H1 (cell line): ENCODE measurements at regions not wholly inside any gene's neighbourhood (a gene's known extent, or its start where the extent isn't known, plus 50 kb on each side); places are given as distances from the start of the nearest gene placed in this dataset.

Experiments used
- CTCF ChIA-PET: fragments of 300-600 bp; sonication (Branson Sonifier 250); formaldehyde crosslinking; loops from one replicate; lab custom pipeline; 2021; ENCODE audit not compliant: partially characterized antibody; lab: Charles Lee
- POLR2A ChIA-PET: fragments of 300-600 bp; sonication (Branson Sonifier 250); formaldehyde crosslinking; loops from one replicate; lab custom pipeline; 2021; ENCODE audit warnings: inconsistent platforms; ENCODE audit not compliant: partially characterized antibody; lab: Charles Lee
- DNase-seq, 2 experiments: peaks; one replicate each; pipeline versions ENCODE4 v3.0.0 to v3.0.0-alpha.2; 2010 to 2022; ENCODE audit warnings: low spot score in 2 of 2, low read depth in 1 of 2, mixed read lengths in 1 of 2
- FAIRE-seq: peaks from 2 replicates; lab custom pipeline; 2011; peaks lifted over from hg19 to GRCh38; lab: Jason Lieb, UNC
- H2AFZ ChIP-seq: 2 replicates; pipeline ENCODE4 v1.8.1; 2012; ENCODE audit warnings: low read length, inconsistent platforms
- H2AK5ac ChIP-seq: 2 replicates; pipeline ENCODE4 v1.6.1; 2013; ENCODE audit warnings: low read depth, low read length
- H2BK120ac ChIP-seq: replicated peaks from 2 replicates; pipeline ENCODE3; 2013; ENCODE audit warnings: low read depth, low read length, inconsistent platforms
- H2BK12ac ChIP-seq: 2 replicates; pipeline ENCODE4 v1.6.1; 2013; ENCODE audit warnings: low read depth, low read length
- H2BK15ac ChIP-seq: 2 replicates; pipeline ENCODE4 v1.6.1; 2013; ENCODE audit warnings: low read length
- H2BK20ac ChIP-seq: 2 replicates; pipeline ENCODE4 v1.6.1; 2013; ENCODE audit warnings: low read length
- H2BK5ac ChIP-seq: 2 replicates; pipeline ENCODE4 v1.6.1; 2013; ENCODE audit warnings: low read depth, low read length
- H3K14ac ChIP-seq: 2 replicates; pipeline ENCODE4 v1.6.1; 2013; ENCODE audit warnings: inconsistent platforms; ENCODE audit not compliant: insufficient read length
- H3K18ac ChIP-seq: 2 replicates; pipeline ENCODE4 v1.6.1; 2013; ENCODE audit warnings: low read length; ENCODE audit errors: extremely low read depth
- H3K23ac ChIP-seq: 2 replicates; pipeline ENCODE4 v1.6.1; 2013; ENCODE audit warnings: inconsistent platforms; ENCODE audit not compliant: insufficient read length
- H3K23me2 ChIP-seq: 2 replicates; pipeline ENCODE4 v1.6.1; 2013; ENCODE audit warnings: low read depth, low read length
- H3K27ac ChIP-seq: 2 replicates; pipeline ENCODE4 v1.6.1; 2011; ENCODE audit warnings: low read depth, low read length, inconsistent platforms
- H3K27me3 ChIP-seq, 4 experiments: replicated peaks in 1 of 4; 1 replicate in 1 of 4; 2 replicates in 3 of 4; pipeline versions ENCODE4 v1.6.1 to v1.8.1; 2011 to 2013; ENCODE audit warnings: low read length in 3 of 4, mild to moderate bottlenecking in 3 of 4, inconsistent platforms in 2 of 4, mixed read lengths in 2 of 4, moderate library complexity in 1 of 4; ENCODE audit not compliant: control insufficient read depth in 3 of 4, insufficient read depth in 3 of 4; ENCODE audit errors: extremely low read depth in 1 of 4
- H3K36me3 ChIP-seq, 4 experiments: 2 replicates each; pipeline versions ENCODE4 v1.6.1 to v1.8.1; 2011 to 2013; ENCODE audit warnings: mild to moderate bottlenecking in 4 of 4, low read length in 3 of 4, moderate library complexity in 2 of 4, control low read depth in 1 of 4, inconsistent platforms in 1 of 4; ENCODE audit not compliant: insufficient read depth in 4 of 4, control insufficient read depth in 2 of 4
- H3K4ac ChIP-seq: replicated peaks from 2 replicates; pipeline ENCODE3; 2013; ENCODE audit warnings: low read length, low read depth, mixed read lengths, inconsistent platforms; ENCODE audit not compliant: insufficient read length
- H3K4me1 ChIP-seq, 4 experiments: replicated peaks in 1 of 4; 1 replicate in 1 of 4; 2 replicates in 3 of 4; pipeline versions ENCODE4 v1.6.1 to v1.8.1; 2011 to 2013; ENCODE audit warnings: low read length in 3 of 4, inconsistent platforms in 2 of 4, mixed read lengths in 1 of 4; ENCODE audit not compliant: insufficient read depth in 4 of 4, control insufficient read depth in 3 of 4
- H3K4me2 ChIP-seq, 2 experiments: 2 replicates each; pipeline versions ENCODE4 v1.6.1 to v1.8.1; 2011 to 2013; ENCODE audit warnings: low read depth in 2 of 2, low read length in 2 of 2, control low read depth in 1 of 2, inconsistent platforms in 1 of 2, mild to moderate bottlenecking in 1 of 2; ENCODE audit not compliant: insufficient read depth in 1 of 2
- H3K4me3 ChIP-seq, 4 experiments: fragments of 200-600, 300-600 bp in 1 of 4; sonication (generic), shearing (Covaris generic), sonication (Bioruptor Twin) in 1 of 4; 2 replicates each; pipeline versions ENCODE4 v1.5.1 to v1.8.1; 2011 to 2016; ENCODE audit warnings: low read length in 4 of 4, low read depth in 3 of 4, control low read depth in 2 of 4, inconsistent platforms in 2 of 4, mild to moderate bottlenecking in 2 of 4, mixed read lengths in 1 of 4, moderate library complexity in 1 of 4; ENCODE audit not compliant: insufficient read depth in 2 of 4; ENCODE audit errors: extremely low read depth in 1 of 4
- H3K56ac ChIP-seq: replicated peaks from 2 replicates; pipeline ENCODE3; 2013; ENCODE audit warnings: low read depth, mild to moderate bottlenecking, mixed read lengths, low read length, inconsistent platforms; ENCODE audit not compliant: insufficient read length
- H3K79me1 ChIP-seq: 2 replicates; pipeline ENCODE4 v1.6.1; 2013; ENCODE audit warnings: low read depth, low read length, control low read depth
- H3K79me2 ChIP-seq, 2 experiments: 2 replicates each; pipeline versions ENCODE4 v1.6.1 to v1.8.1; 2012 to 2013; ENCODE audit warnings: low read length in 2 of 2, mild to moderate bottlenecking in 2 of 2, inconsistent platforms in 1 of 2; ENCODE audit not compliant: insufficient read depth in 2 of 2, control insufficient read depth in 1 of 2
- H3K9ac ChIP-seq, 4 experiments: replicated peaks in 1 of 4; 1 replicate in 1 of 4; 2 replicates in 3 of 4; pipeline versions ENCODE4 v1.6.1 to v1.8.1; 2011 to 2013; ENCODE audit warnings: low read depth in 3 of 4, low read length in 3 of 4, control low read depth in 2 of 4, mild to moderate bottlenecking in 2 of 4, moderate library complexity in 2 of 4, inconsistent platforms in 1 of 4; ENCODE audit errors: extremely low read depth in 1 of 4
- H3K9me3 ChIP-seq, 2 experiments: 2 replicates each; pipeline versions ENCODE4 v1.6.1 to v1.8.1; 2012 to 2013; ENCODE audit warnings: mild to moderate bottlenecking in 2 of 2, moderate library complexity in 2 of 2, control low read depth in 1 of 2, inconsistent platforms in 1 of 2, low read depth in 1 of 2, low read length in 1 of 2, mixed read lengths in 1 of 2; ENCODE audit not compliant: insufficient read depth in 2 of 2
- H4K20me1 ChIP-seq, 2 experiments: replicated peaks in 1 of 2; 2 replicates each; pipeline versions ENCODE3 to v1.8.1; 2011 to 2013; ENCODE audit warnings: inconsistent platforms in 2 of 2, low read length in 2 of 2, mild to moderate bottlenecking in 1 of 2; ENCODE audit not compliant: insufficient read depth in 2 of 2, control insufficient read depth in 1 of 2
- H4K5ac ChIP-seq: 2 replicates; pipeline ENCODE4 v1.6.1; 2013; ENCODE audit warnings: low read length, low read depth, mixed read lengths, inconsistent platforms; ENCODE audit not compliant: insufficient read length
- H4K8ac ChIP-seq: 2 replicates; pipeline ENCODE4 v1.8.0; 2013; ENCODE audit warnings: mild to moderate bottlenecking, moderate library complexity, low read length, inconsistent platforms; ENCODE audit not compliant: insufficient read depth; ENCODE audit errors: extremely low read depth
- H4K91ac ChIP-seq: replicated peaks from 2 replicates; pipeline ENCODE3; 2013; ENCODE audit warnings: low read length, mixed read lengths, inconsistent platforms; ENCODE audit not compliant: insufficient read length
- CHD1 ChIP-seq: IDR thresholded peaks from 2 replicates; pipeline ENCODE4 v1.6.1; 2012; ENCODE audit warnings: low read depth, low read length, improper control_type of control experiment
- FOSL1 ChIP-seq: IDR thresholded peaks from 2 replicates; pipeline ENCODE4 v1.6.1; 2011; ENCODE audit warnings: mild to moderate bottlenecking, low read depth, low read length, moderate library complexity; ENCODE audit not compliant: insufficient read depth
- POLR2A ChIP-seq, 2 experiments: IDR thresholded peaks; 1 replicate in 1 of 2; 2 replicates in 1 of 2; pipeline ENCODE4 v1.6.1; 2011; ENCODE audit warnings: low read depth in 2 of 2, low read length in 2 of 2, mild to moderate bottlenecking in 2 of 2; ENCODE audit errors: control extremely low read depth in 1 of 2
- RXRA ChIP-seq: IDR thresholded peaks from 2 replicates; pipeline ENCODE4 v1.6.1; 2011; ENCODE audit warnings: low read depth, mild to moderate bottlenecking, low read length, moderate library complexity; ENCODE audit not compliant: insufficient read depth
- SIRT6 ChIP-seq: IDR thresholded peaks from one replicate; pipeline ENCODE4 v1.7.1; 2012; ENCODE audit warnings: low read length, inconsistent platforms
- SUZ12 ChIP-seq: fragments of 200-600 bp; sonication (generic); IDR thresholded peaks from 2 replicates; pipeline ENCODE4 v1.6.1; 2012; ENCODE audit warnings: mild to moderate bottlenecking, inconsistent platforms, low read length, moderate library complexity, mixed read lengths
- TBP ChIP-seq: IDR thresholded peaks from 2 replicates; pipeline ENCODE4 v1.6.1; 2011; ENCODE audit warnings: low read depth, low read length, improper control_type of control experiment
- WGBS, 2 experiments: shearing (Covaris generic) in 1 of 2; methylation state at CpG; one replicate each; pipeline versions ENCODE4 v1.1.6 to v1.1.7; 2013 to 2015; ENCODE audit warnings: low lambda C conversion rate in 2 of 2, mixed read lengths in 2 of 2, inconsistent platforms in 1 of 2, low coverage in 1 of 2, missing lambda C conversion rate in 1 of 2; ENCODE audit not compliant: insufficient replicate concordance in 2 of 2, insufficient coverage in 1 of 2, insufficient read length in 1 of 2; ENCODE audit errors: extremely low coverage in 1 of 2, missing lambda C conversion rate in 1 of 2; 5-methylcytosine and 5-hydroxymethylcytosine counted together
- TF ChIP-seq, protein P1 (sequence below): IDR thresholded peaks from 2 replicates; pipeline ENCODE4 v1.6.1; 2012; ENCODE audit warnings: low read length, inconsistent platforms

DNA sequence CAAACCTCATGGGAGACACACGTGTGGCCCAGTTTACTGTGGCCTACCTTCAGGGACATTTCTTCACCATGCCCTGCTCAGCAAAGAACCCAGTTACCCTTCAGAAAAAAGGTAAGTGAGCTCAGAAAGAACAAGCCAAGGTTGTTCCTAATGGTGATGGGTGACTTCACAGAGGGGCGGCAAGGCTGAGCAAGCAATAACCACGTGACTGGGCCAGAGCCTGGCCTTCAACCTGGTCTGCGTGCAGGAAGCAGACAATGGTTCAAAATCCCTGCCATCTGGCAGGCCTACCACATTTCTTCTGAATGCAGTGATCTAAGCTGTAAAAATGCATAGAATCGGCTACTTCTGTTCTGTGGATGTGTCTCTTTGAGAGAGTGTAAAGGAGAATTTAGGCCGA lies 115.5 kb upstream of the CST7 start:
- DNase-seq = no peak
- WGBS, 2 experiments = 81% methylated on average over 6 of the region's 6 CpGs; no CpG with 5 or more reads in 1 of the 2 experiments
- no peaks in the 10 kb centered on the region for H3K36me3 ChIP-seq
- H3K4me3 ChIP-seq = no peak overlapping the region
- no peak overlapping the region for H4K91ac ChIP-seq
- no peak overlapping the region for H2BK5ac ChIP-seq
- H3K9ac ChIP-seq = no peak overlapping the region
- H4K20me1 ChIP-seq = no peaks in the 10 kb centered on the region
- FAIRE-seq = no peak
- H3K23ac ChIP-seq = no peak overlapping the region
- H2BK12ac ChIP-seq = no peak overlapping the region
- no peak overlapping the region for H2BK20ac ChIP-seq
- no peaks in the 10 kb centered on the region for H3K27me3 ChIP-seq
- H3K79me1 ChIP-seq = no peaks in the 10 kb centered on the region
- no peaks in the 10 kb centered on the region for H3K4me1 ChIP-seq
- H3K4me2 ChIP-seq = no peak overlapping the region
- no peak overlapping the region for H2AFZ ChIP-seq
- H3K4ac ChIP-seq = no peak overlapping the region
- H3K56ac ChIP-seq = no peak overlapping the region
- no peaks in the 10 kb centered on the region for H3K79me2 ChIP-seq
- no peaks in the 10 kb centered on the region for H3K9me3 ChIP-seq
- TF ChIP-seq SIRT6 (no peak), SUZ12 (no peak), CHD1 (no peak), TBP (no peak), RXRA (no peak), FOSL1 (no peak), POLR2A (IDR thresholded peaks at IDR 0.05; ENCODE audit: control extremely low read depth in 1 of 2, low read depth in 2 of 2, low read length in 2 of 2) (no peak)
- TF ChIP-seq, protein P1, sequence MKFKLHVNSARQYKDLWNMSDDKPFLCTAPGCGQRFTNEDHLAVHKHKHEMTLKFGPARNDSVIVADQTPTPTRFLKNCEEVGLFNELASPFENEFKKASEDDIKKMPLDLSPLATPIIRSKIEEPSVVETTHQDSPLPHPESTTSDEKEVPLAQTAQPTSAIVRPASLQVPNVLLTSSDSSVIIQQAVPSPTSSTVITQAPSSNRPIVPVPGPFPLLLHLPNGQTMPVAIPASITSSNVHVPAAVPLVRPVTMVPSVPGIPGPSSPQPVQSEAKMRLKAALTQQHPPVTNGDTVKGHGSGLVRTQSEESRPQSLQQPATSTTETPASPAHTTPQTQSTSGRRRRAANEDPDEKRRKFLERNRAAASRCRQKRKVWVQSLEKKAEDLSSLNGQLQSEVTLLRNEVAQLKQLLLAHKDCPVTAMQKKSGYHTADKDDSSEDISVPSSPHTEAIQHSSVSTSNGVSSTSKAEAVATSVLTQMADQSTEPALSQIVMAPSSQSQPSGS = no peak
- H3K18ac ChIP-seq = no peak overlapping the region
- CTCF ChIA-PET = interaction anchor here (0.9 to 1.5 kb wide), 5 partner anchors 12 to 321 kb away, joined by 3 to 5 read pairs (median 4); no protein-coding TSS in a partner anchor
- peaks cover 2% of the 10 kb centered on the region; the same call in 1 of the 2 replicates for H3K23me2 ChIP-seq
- POLR2A ChIA-PET = interaction anchor here (0.7 kb wide), 1 partner anchor 104 kb away, joined by 4 read pairs; no protein-coding TSS in a partner anchor
- H3K27ac ChIP-seq = no peak overlapping the region
- H2BK15ac ChIP-seq = no peak overlapping the region
- no peak overlapping the region for H4K8ac ChIP-seq
- no peak overlapping the region for H2AK5ac ChIP-seq
- no peak overlapping the region for H3K14ac ChIP-seq
- H2BK120ac ChIP-seq = no peak overlapping the region
- no peak overlapping the region for H4K5ac ChIP-seq
